ENCODE measurements at regions not wholly inside any gene's neighbourhood (a gene's known extent, or its start where the extent isn't known, plus 50 kb on each side); places are given as distances from the start of the nearest gene placed in this dataset.

DNA sequence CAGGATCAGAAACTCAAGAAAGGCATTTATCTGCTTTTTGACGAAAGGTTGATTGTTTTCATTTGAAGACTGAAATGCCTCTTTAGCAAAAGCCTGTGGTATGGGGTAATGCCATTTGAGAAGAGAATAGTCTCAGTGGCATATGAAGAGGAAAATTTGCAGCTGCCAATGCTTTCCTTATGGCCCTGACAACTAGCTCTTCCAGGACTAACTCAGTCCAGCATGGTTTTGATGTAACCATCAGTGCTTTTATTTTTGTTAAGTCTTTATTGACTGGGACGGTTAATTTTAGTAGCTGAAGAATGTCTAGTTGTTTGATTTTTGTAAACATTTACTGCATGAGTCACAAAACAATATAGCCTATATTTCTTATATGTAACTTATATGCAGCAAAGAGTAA, 158.4 kb downstream of the LNPK start:
- TF ChIP-seq POLR2A (IDR thresholded peaks at IDR 0.05) (no peak), POLR2AphosphoS5 (IDR thresholded peaks at IDR 0.05) (no peak)
